PC-9 (cell line): ENCODE measurements at regions not wholly inside any gene's neighbourhood (a gene's known extent, or its start where the extent isn't known, plus 50 kb on each side); places are given as distances from the start of the nearest gene placed in this dataset.
"Not testable (repeated sequence)": the region's sequence is repeated elsewhere in the genome, so short reads cannot be mapped to it uniquely, and the experiment has no call there.

ENCODE experiments used
- BruUV-seq: library from RNA; stranded (reverse); fragments of 400-500 nt; replicated peaks from 2 replicates; lab custom pipeline; 2021; lab: Mats Ljungman, UMichigan
- CTCF ChIA-PET: fragments of 300-600 bp; sonication (Branson Sonifier 250); formaldehyde crosslinking; loops from one replicate; lab custom pipeline; 2022; ENCODE audit warnings: antibody characterized with exemption; lab: Charles Lee
- POLR2A ChIA-PET: fragments of 300-600 bp; sonication (Branson Sonifier 250); formaldehyde crosslinking; loops from one replicate; lab custom pipeline; 2022; ENCODE audit warnings: antibody characterized with exemption; ENCODE audit not compliant: unreplicated experiment; lab: Charles Lee
- DNase-seq, 2 experiments: peaks; one replicate each; pipeline versions ENCODE4 v3.0.0 to v3.0.0-alpha.2; 2015 to 2022; ENCODE audit warnings: mixed read lengths in 1 of 2
- H2AFZ ChIP-seq: fragments of 200-600 bp; sonication (generic); 2 replicates; pipeline ENCODE4 v1.8.1; 2017; ENCODE audit warnings: antibody characterized with exemption
- H3F3A ChIP-seq: fragments of 200-600 bp; sonication (generic); 2 replicates; pipeline ENCODE4 v1.8.1; 2017; ENCODE audit warnings: antibody characterized with exemption, mild to moderate bottlenecking, low read depth; ENCODE audit not compliant: insufficient read depth
- H3K27ac ChIP-seq: fragments of 200-600 bp; sonication (generic); 2 replicates; pipeline ENCODE4 v1.6.1; 2016; ENCODE audit warnings: mixed run types
- H3K27me3 ChIP-seq: fragments of 200-600 bp; sonication (generic); 2 replicates; pipeline ENCODE4 v1.6.1; 2016; ENCODE audit warnings: low read depth, mixed run types; ENCODE audit not compliant: insufficient read depth
- H3K36me3 ChIP-seq: fragments of 200-600 bp; sonication (generic); 2 replicates; pipeline ENCODE4 v1.6.1; 2016; ENCODE audit warnings: low read depth, mixed run types
- H3K4me1 ChIP-seq: fragments of 200-600 bp; sonication (generic); replicated peaks from 2 replicates; pipeline ENCODE4 v1.6.1; 2016; ENCODE audit warnings: mixed run types; ENCODE audit not compliant: insufficient read depth
- H3K4me2 ChIP-seq: fragments of 200-600 bp; sonication (generic); 2 replicates; pipeline ENCODE4 v1.6.1; 2017; ENCODE audit warnings: mixed run types
- H3K4me3 ChIP-seq: fragments of 200-600 bp; sonication (generic); 2 replicates; pipeline ENCODE4 v1.6.1; 2016; ENCODE audit warnings: mixed run types
- H3K79me2 ChIP-seq: fragments of 200-600 bp; sonication (generic); 2 replicates; pipeline ENCODE4 v1.6.1; 2017; ENCODE audit warnings: low read depth, mixed run types
- H3K9me2 ChIP-seq: fragments of 200-600 bp; sonication (generic); 2 replicates; pipeline ENCODE4 v1.8.1; 2017; ENCODE audit warnings: mild to moderate bottlenecking; ENCODE audit not compliant: insufficient read depth
- H3K9me3 ChIP-seq: fragments of 200-600 bp; sonication (generic); 2 replicates; pipeline ENCODE4 v1.8.1; 2016; ENCODE audit warnings: low read depth; ENCODE audit not compliant: insufficient read depth
- H4K20me1 ChIP-seq: fragments of 200-600 bp; sonication (generic); 2 replicates; pipeline ENCODE4 v1.8.1; 2017; ENCODE audit not compliant: insufficient read depth
- CTCF ChIP-seq: fragments of 200-600 bp; sonication (generic); conservative IDR thresholded peaks from 2 replicates; pipeline ENCODE4 v1.6.1; 2017; ENCODE audit warnings: mixed run types, antibody characterized with exemption, mild to moderate bottlenecking, moderate library complexity
- EZH2 ChIP-seq: fragments of 200-600 bp; sonication (generic); IDR thresholded peaks from 2 replicates; pipeline ENCODE4 v1.8.0; 2017; ENCODE audit warnings: antibody characterized with exemption, low read depth
- intact Hi-C: fragments of 100-400 bp; cut with micrococcal nuclease; formaldehyde crosslinking; loops from one replicate; pipeline ENCODE4 v1.10.0; 2022; ENCODE audit not compliant: unreplicated experiment

- ChIA-PET CTCF (no interaction called here), POLR2A (no interaction called here)
- no peak for DNase-seq
- H3K27me3 ChIP-seq: no peaks in the 10 kb centered on the region
- H2AFZ ChIP-seq: no peak overlapping the region
- no peaks in the 10 kb centered on the region for H4K20me1 ChIP-seq
- H3K9me3 ChIP-seq: no peaks in the 10 kb centered on the region
- no peaks in the 10 kb centered on the region for H3K79me2 ChIP-seq
- H3K4me1 ChIP-seq: no peaks in the 10 kb centered on the region
- no peak overlapping the region for H3K4me3 ChIP-seq
- intact Hi-C loops: no loop called here
- H3K27ac ChIP-seq: no peak overlapping the region
- no peaks in the 10 kb centered on the region for H3K36me3 ChIP-seq
- H3K4me2 ChIP-seq: no peak overlapping the region
- no peaks in the 10 kb centered on the region for H3K9me2 ChIP-seq
- no TSS peak for BruUV-seq
- no peak for TF ChIP-seq EZH2
- H3F3A ChIP-seq: no peaks in the 10 kb centered on the region
Observed at GRCh38 chr16:63877401-63877800, 1244.5 kb downstream of the CDH11 start.

- no peak for TF ChIP-seq CTCF
- TF ChIP-seq EZH2: no peak
- DNase-seq: no peak
- no peak overlapping the region for H3K27ac ChIP-seq
- H3K4me3 ChIP-seq: no peak overlapping the region
- no peaks in the 10 kb centered on the region for H3K27me3 ChIP-seq
- intact Hi-C loops: no loop called here
- POLR2A ChIA-PET: no interaction called here
- no peak overlapping the region for H2AFZ ChIP-seq
- H3K4me2 ChIP-seq: no peak overlapping the region
- no peaks in the 10 kb centered on the region for H3K79me2 ChIP-seq
- H4K20me1 ChIP-seq: no peaks in the 10 kb centered on the region
- BruUV-seq: no TSS peak
- H3K36me3 ChIP-seq: no peaks in the 10 kb centered on the region
- H3K9me2 ChIP-seq: no peaks in the 10 kb centered on the region
- CTCF ChIA-PET: no interaction called here
- no peaks in the 10 kb centered on the region for H3F3A ChIP-seq
- no peaks in the 10 kb centered on the region for H3K4me1 ChIP-seq
- no peaks in the 10 kb centered on the region for H3K9me3 ChIP-seq
Observed at GRCh38 chr16:63876103-63876502, 1245.8 kb downstream of the CDH11 start.

GRCh38 chr16:63860700-63861099, 1261.2 kb downstream of the CDH11 start:
- H3K4me2 ChIP-seq, DNase-seq, CTCF ChIA-PET, H3F3A ChIP-seq, H3K27ac ChIP-seq, H3K9me2 ChIP-seq, intact Hi-C loops, BruUV-seq, H3K36me3 ChIP-seq, H3K9me3 ChIP-seq, H3K27me3 ChIP-seq, H3K79me2 ChIP-seq, H2AFZ ChIP-seq, POLR2A ChIA-PET, H4K20me1 ChIP-seq, H3K4me1 ChIP-seq, H3K4me3 ChIP-seq: not testable (repeated sequence)

- H3K9me3 ChIP-seq: no peaks in the 10 kb centered on the region
- BruUV-seq: no TSS peak
- no peak overlapping the region for H3K27ac ChIP-seq
- POLR2A ChIA-PET: no interaction called here
- no peaks in the 10 kb centered on the region for H4K20me1 ChIP-seq
- CTCF ChIA-PET: no interaction called here
- intact Hi-C loops: no loop called here
- no peaks in the 10 kb centered on the region for H3F3A ChIP-seq
- TF ChIP-seq CTCF (no peak), EZH2 (no peak)
- no peak overlapping the region for H3K4me2 ChIP-seq
- no peaks in the 10 kb centered on the region for H3K79me2 ChIP-seq
- no peak overlapping the region for H3K4me3 ChIP-seq
- H2AFZ ChIP-seq: no peak overlapping the region
- H3K27me3 ChIP-seq: no peaks in the 10 kb centered on the region
- H3K36me3 ChIP-seq: no peaks in the 10 kb centered on the region
- no peaks in the 10 kb centered on the region for H3K9me2 ChIP-seq
- no peak for DNase-seq
- H3K4me1 ChIP-seq: no peaks in the 10 kb centered on the region
Observed at GRCh38 chr16:63856537-63856936, 1265.3 kb downstream of the CDH11 start.
